Bronchial epithelial cell (primary cell): ENCODE measurements at regions not wholly inside any gene's neighbourhood (a gene's known extent, or its start where the extent isn't known, plus 50 kb on each side); places are given as distances from the start of the nearest gene placed in this dataset.

Experiments used
- DNase-seq: peaks from one replicate; pipeline ENCODE4 v3.0.0-alpha.2; 2010; ENCODE audit warnings: low read depth
- FAIRE-seq: peaks from 2 replicates; lab custom pipeline; 2011; peaks lifted over from hg19 to GRCh38; lab: Jason Lieb, UNC
- H3K27me3 ChIP-seq: 2 replicates; pipeline ENCODE4 v1.5.1; 2011; ENCODE audit warnings: low read length; ENCODE audit not compliant: control insufficient read depth, insufficient read depth
- H3K36me3 ChIP-seq: 2 replicates; pipeline ENCODE4 v1.5.1; 2011; ENCODE audit warnings: low read length; ENCODE audit not compliant: control insufficient read depth, insufficient read depth
- H3K4me3 ChIP-seq: 2 replicates; pipeline ENCODE4 v1.5.1; 2011; ENCODE audit warnings: mild to moderate bottlenecking, low read depth, low read length, control low read depth
- TF ChIP-seq, protein P1 (sequence below): IDR thresholded peaks from 2 replicates; pipeline ENCODE4 v1.5.1; 2011; ENCODE audit warnings: mild to moderate bottlenecking, moderate library complexity, low read length, control low read depth, inconsistent platforms; ENCODE audit not compliant: insufficient read depth, severe bottlenecking

DNA sequence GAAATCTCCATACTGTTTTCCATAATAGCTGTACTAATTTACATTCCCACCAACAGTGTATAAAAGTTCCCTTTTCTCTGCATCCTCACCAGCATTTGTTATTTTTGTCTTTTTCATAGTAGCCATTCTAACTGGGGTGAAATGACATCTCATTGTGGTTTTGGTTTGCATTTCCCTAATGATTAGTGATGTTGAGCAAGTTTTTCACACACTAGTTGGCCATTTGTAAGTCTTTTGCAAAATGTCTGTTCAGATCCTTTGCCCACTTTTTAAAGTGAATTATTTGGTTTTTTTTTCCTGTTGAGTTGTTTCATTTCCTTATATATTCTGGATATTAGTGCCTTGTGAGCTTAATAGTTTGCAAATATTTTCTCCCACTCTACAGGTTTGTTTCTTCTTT is 101.0 kb upstream of the NFE2L3 start:
- no peak for FAIRE-seq
- no peak overlapping the region for H3K4me3 ChIP-seq
- DNase-seq = no peak
- H3K36me3 ChIP-seq = no peaks in the 10 kb centered on the region
- TF ChIP-seq, protein P1, sequence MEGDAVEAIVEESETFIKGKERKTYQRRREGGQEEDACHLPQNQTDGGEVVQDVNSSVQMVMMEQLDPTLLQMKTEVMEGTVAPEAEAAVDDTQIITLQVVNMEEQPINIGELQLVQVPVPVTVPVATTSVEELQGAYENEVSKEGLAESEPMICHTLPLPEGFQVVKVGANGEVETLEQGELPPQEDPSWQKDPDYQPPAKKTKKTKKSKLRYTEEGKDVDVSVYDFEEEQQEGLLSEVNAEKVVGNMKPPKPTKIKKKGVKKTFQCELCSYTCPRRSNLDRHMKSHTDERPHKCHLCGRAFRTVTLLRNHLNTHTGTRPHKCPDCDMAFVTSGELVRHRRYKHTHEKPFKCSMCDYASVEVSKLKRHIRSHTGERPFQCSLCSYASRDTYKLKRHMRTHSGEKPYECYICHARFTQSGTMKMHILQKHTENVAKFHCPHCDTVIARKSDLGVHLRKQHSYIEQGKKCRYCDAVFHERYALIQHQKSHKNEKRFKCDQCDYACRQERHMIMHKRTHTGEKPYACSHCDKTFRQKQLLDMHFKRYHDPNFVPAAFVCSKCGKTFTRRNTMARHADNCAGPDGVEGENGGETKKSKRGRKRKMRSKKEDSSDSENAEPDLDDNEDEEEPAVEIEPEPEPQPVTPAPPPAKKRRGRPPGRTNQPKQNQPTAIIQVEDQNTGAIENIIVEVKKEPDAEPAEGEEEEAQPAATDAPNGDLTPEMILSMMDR = no peak
- no peaks in the 10 kb centered on the region for H3K27me3 ChIP-seq

DNA sequence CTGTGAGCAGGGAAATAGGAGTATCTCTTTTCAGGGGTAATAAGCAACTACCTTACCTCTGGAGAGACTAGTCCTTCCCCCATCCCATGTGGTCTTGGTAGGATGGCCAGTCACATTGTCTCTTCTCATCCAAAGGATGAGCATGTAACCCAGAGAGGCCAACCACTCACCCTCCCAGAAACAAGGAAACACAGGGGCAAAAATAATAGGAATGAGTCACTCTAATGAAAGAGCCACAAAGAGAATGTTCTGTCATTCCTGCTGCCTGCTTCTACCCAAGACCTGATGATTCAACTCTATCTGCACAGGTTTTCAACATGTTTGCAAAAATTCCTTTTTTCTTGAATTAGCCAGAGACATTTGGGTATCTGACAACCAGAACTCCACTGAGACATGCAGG is 99.3 kb upstream of the NFE2L3 start:
- TF ChIP-seq, protein P1 = no peak
- DNase-seq = peak; percentile 78
- H3K36me3 ChIP-seq = no peaks in the 10 kb centered on the region
- H3K4me3 ChIP-seq = no peak overlapping the region
- no peak for FAIRE-seq
- H3K27me3 ChIP-seq = no peaks in the 10 kb centered on the region

GRCh38 chr7:26054386-26054785 is 97.6 kb upstream of the NFE2L3 start:
- Histone ChIP-seq H3K27me3 (no peaks in the 10 kb centered on the region), H3K36me3 (no peaks in the 10 kb centered on the region), H3K4me3 (no peak overlapping the region)
- DNase-seq (no peak), FAIRE-seq (no peak)
- TF ChIP-seq, protein P1 = no peak

DNA sequence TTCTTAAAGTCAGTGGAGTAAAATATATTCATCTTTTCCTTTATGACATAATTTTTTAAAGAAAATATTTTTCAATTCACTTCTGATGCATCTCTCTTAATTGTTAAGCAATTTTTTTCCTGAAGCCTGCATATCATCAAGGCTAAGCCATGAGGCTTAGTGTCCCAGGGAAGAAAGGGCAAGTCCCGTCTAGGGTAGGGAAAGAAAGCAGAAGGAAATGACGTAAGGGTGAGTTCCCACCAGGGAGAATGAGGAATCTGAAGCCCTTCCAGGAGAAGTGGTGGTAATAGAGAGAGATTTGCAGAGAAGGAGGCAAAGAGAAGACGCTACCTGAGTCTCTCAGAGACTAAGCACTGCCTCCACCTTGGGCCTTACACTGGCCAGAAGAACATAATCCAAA is 96.8 kb upstream of the NFE2L3 start:
- Histone ChIP-seq H3K36me3 (no peaks in the 10 kb centered on the region), H3K4me3 (no peak overlapping the region), H3K27me3 (no peaks in the 10 kb centered on the region)
- no peak for DNase-seq
- no peak for FAIRE-seq
- TF ChIP-seq, protein P1 = no peak

DNA sequence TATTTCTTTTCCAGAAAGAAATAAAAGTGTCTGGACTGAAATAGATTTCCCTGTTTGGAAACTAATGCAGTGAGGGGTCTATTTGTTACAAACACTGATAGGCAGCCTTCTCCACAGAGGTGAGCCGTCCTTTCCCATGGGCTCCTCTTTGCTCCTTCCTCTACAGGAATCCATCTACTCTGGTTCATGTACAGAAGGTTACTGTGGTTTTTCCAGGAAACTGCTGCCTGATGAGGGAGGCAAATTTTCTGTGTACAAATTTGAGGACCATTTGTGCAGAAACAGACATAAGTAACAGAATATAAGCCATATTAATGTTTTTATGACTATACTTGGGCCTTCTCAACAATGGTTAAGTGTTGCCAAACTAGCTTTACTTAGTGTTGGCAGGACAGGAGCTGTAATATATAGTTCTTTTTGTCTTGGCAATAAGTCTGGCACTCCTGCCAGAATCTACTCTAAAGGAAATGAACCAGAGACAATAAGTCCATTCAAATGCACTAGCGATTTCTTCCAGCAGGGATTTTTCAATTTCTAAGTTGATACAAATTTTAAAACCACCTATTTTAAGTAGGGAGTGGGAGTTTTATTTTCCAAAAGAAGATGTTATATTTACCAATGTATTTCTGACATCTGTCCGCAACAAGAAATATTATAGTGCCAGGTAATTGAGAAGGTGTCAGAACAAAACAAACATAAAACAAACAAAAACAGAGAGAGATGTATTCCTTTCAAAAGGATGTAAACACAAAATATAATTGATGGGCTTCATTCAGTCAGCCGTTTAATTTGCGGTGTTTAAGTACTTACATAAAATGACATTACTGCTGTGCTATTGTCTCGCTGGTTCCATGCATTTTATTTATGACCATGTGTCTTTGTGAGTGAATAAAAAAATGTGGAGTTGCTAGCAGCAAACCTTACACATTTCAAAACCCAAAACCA is 91.0 kb upstream of the NFE2L3 start:
- FAIRE-seq (no peak), DNase-seq (no peak)
- TF ChIP-seq, protein P1 = no peak
- Histone ChIP-seq H3K27me3 (no peaks in the 10 kb centered on the region), H3K36me3 (no peaks in the 10 kb centered on the region), H3K4me3 (no peak overlapping the region)
